ENCODE measurements at regions not wholly inside any gene's neighbourhood (a gene's known extent, or its start where the extent isn't known, plus 50 kb on each side); places are given as distances from the start of the nearest gene placed in this dataset.

DNA sequence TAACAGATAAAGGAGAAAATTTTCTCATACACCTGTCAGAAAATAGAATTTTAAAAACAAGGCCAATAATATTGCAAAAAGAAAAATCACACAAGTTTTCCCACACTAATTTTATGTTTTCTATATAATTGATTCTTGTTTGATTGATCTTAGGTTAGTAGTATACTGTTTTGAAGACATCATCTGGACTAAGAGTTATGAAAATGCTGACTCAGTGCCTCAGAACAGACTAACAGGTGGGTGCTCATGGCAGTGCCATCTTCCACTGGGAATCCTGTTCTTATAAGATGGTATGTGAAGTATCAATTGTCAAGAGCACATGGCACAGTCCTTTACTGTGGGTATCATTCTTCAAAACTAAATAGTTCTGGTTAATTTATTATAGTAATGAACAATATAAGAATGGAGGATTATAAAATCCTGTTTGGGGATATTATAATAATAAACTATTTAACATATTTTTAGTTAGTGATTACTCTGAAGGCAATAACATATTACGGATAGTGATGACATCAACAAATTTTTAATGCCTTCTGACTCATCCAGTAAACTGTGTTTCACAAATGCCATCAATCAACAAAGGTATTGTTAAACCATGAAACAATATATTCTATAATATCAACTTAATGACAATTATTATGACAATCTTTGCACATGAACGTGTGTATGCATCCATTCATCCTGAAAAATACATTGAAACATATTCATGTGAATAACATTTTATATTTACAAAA, 384.6 kb upstream of the KHDRBS2 start:
- TF ChIP-seq CTCF (IDR thresholded peaks at IDR 0.05; ENCODE audit: poor library complexity, severe bottlenecking) (no peak), EZH2 (IDR thresholded peaks at IDR 0.05; ENCODE audit: borderline replicate concordance, insufficient read depth, low read length, poor library complexity, severe bottlenecking) (no peak), SMC3 (conservative IDR thresholded peaks at IDR 0.05; ENCODE audit: poor library complexity) (no peak), EP300 (conservative IDR thresholded peaks at IDR 0.05; ENCODE audit: poor library complexity, severe bottlenecking) (no peak), POLR2AphosphoS5 (IDR thresholded peaks at IDR 0.05) (no peak), REST (IDR thresholded peaks at IDR 0.05; ENCODE audit: borderline replicate concordance) (no peak), MXI1 (conservative IDR thresholded peaks at IDR 0.05; ENCODE audit: poor library complexity, severe bottlenecking) (no peak)

All from neural cell (in vitro differentiated cells).